K562 (cell line): ENCODE measurements at regions not wholly inside any gene's neighbourhood (a gene's known extent, or its start where the extent isn't known, plus 50 kb on each side); places are given as distances from the start of the nearest gene placed in this dataset.

Experiments used
- ATAC-seq: fragments of 200-7000 bp; cut with Tn5 transposase; 3 replicates; pipeline ENCODE4 v1.9.1; 2020; ENCODE audit warnings: moderate library complexity
- BruUV-seq: library from RNA; stranded (reverse); fragments of 400-500 nt; replicated peaks from 2 replicates; lab custom pipeline; 2021; lab: Mats Ljungman, UMichigan
- CTCF ChIA-PET: fragments of 300-600 bp; formaldehyde crosslinking; extraction: SDS; loops from one replicate; lab custom pipeline; 2021; ENCODE audit warnings: low intra/inter-chr PET ratio; lab: Yijun Ruan, JAX
- POLR2A ChIA-PET: fragments of 300-600, 350-650 bp; sonication (Branson Sonifier 250); formaldehyde crosslinking; extraction: SDS; loops from one replicate; lab custom pipeline; 2021; ENCODE audit warnings: antibody characterized with exemption, inconsistent platforms; lab: Yijun Ruan, JAX
- DNase-seq, 4 experiments: peaks; one replicate each; pipeline versions ENCODE4 v3.0.0 to v3.0.0-alpha.2; 2011 to 2018; ENCODE audit warnings: low spot score in 3 of 4, mixed read lengths in 3 of 4; ENCODE audit errors: extremely low read depth in 1 of 4
- FAIRE-seq: peaks from 2 replicates; lab custom pipeline; 2011; peaks lifted over from hg19 to GRCh38; lab: Jason Lieb, UNC
- H2AFZ ChIP-seq: 2 replicates; pipeline ENCODE4 v1.6.0; 2011; ENCODE audit warnings: low read depth, low read length, control low read depth, inconsistent platforms
- H3K27ac ChIP-seq: fragments of 200-600 bp; 3 replicates; pipeline ENCODE4 v1.8.0; 2011; ENCODE audit warnings: low read depth, mild to moderate bottlenecking, control low read depth, inconsistent platforms, low read length, moderate library complexity, mixed read lengths; ENCODE audit errors: extremely low read depth
- H3K27me3 ChIP-seq, 2 experiments: fragments of 300-600 bp in 1 of 2; 2 replicates in 1 of 2; 3 replicates in 1 of 2; pipeline versions ENCODE4 v1.6.0 to v1.8.0; 2011; ENCODE audit warnings: inconsistent platforms in 2 of 2, low read length in 2 of 2, mild to moderate bottlenecking in 1 of 2, mixed read lengths in 1 of 2, moderate library complexity in 1 of 2; ENCODE audit not compliant: control insufficient read depth in 2 of 2, insufficient read depth in 2 of 2
- H3K36me3 ChIP-seq: fragments of 300-600 bp; 3 replicates; pipeline ENCODE4 v1.8.0; 2011; ENCODE audit warnings: mild to moderate bottlenecking, low read length, inconsistent platforms; ENCODE audit not compliant: control insufficient read depth, insufficient read depth
- H3K4me1 ChIP-seq, 2 experiments: fragments of 200-600 bp in 1 of 2; replicated peaks in 1 of 2; 2 replicates in 1 of 2; 3 replicates in 1 of 2; pipeline versions ENCODE4 v1.5.1 to v1.8.0; 2011; ENCODE audit warnings: inconsistent platforms in 2 of 2, low read length in 2 of 2, mild to moderate bottlenecking in 1 of 2, mixed read lengths in 1 of 2, moderate library complexity in 1 of 2; ENCODE audit not compliant: control insufficient read depth in 2 of 2, insufficient read depth in 2 of 2
- H3K4me2 ChIP-seq: 2 replicates; pipeline ENCODE4 v1.6.1; 2011; ENCODE audit warnings: low read length, control low read depth, inconsistent platforms, mixed read lengths; ENCODE audit not compliant: insufficient read depth
- H3K4me3 ChIP-seq: fragments of 200-600 bp; sonication (generic), shearing (Covaris generic); 2 replicates; pipeline ENCODE4 v1.5.1; 2016; ENCODE audit warnings: control low read depth, inconsistent platforms
- H3K79me2 ChIP-seq: fragments of 200-600 bp; 3 replicates; pipeline ENCODE4 v1.8.0; 2011; ENCODE audit warnings: low read length, inconsistent platforms; ENCODE audit not compliant: control insufficient read depth, insufficient read depth
- H3K9ac ChIP-seq, 2 experiments: 2 replicates each; pipeline versions ENCODE4 v1.6.0 to v1.6.1; 2011; ENCODE audit warnings: low read depth in 2 of 2, low read length in 2 of 2, control low read depth in 1 of 2, inconsistent platforms in 1 of 2, mild to moderate bottlenecking in 1 of 2, mixed read lengths in 1 of 2; ENCODE audit not compliant: insufficient read depth in 1 of 2
- H3K9me1 ChIP-seq: one replicate; pipeline ENCODE4 v1.6.0; 2011; ENCODE audit warnings: inconsistent platforms, mild to moderate bottlenecking, low read length, moderate library complexity; ENCODE audit not compliant: control insufficient read depth, insufficient read depth
- H3K9me3 ChIP-seq: replicated peaks from 2 replicates; pipeline ENCODE4 v1.5.1; 2011; ENCODE audit warnings: low read depth, low read length, inconsistent platforms; ENCODE audit not compliant: control insufficient read depth, insufficient read depth
- H4K20me1 ChIP-seq: replicated peaks from 2 replicates; pipeline ENCODE4 v1.6.1; 2011; ENCODE audit warnings: low read length, inconsistent platforms, mixed read lengths; ENCODE audit not compliant: control insufficient read depth, insufficient read depth
- CHD1 ChIP-seq: fragments of 200-600 bp; sonication (generic); IDR thresholded peaks from one replicate; pipeline ENCODE4 v1.6.1; 2012; ENCODE audit warnings: mild to moderate bottlenecking, moderate library complexity, low read length, inconsistent platforms
- HDAC8 ChIP-seq: fragments of 450-650 bp; IDR thresholded peaks from 2 replicates; pipeline ENCODE4 v1.6.1; 2016; ENCODE audit warnings: mild to moderate bottlenecking, missing genetic modification characterization, moderate library complexity, missing compliant biosample characterization
- JUN ChIP-seq, 2 experiments: sonication (generic) in 1 of 2; formaldehyde crosslinking in 1 of 2; IDR thresholded peaks; 2 replicates each; pipeline versions ENCODE4 v1.6.1 to v1.8.0; 2012 to 2022; ENCODE audit warnings: borderline replicate concordance in 2 of 2, mild to moderate bottlenecking in 2 of 2, improper control_type of control experiment in 1 of 2, low read depth in 1 of 2, low read length in 1 of 2, missing genetic modification reagents in 1 of 2
- NCOA2 ChIP-seq, 2 experiments: fragments of 450-650 bp; IDR thresholded peaks; 2 replicates each; pipeline ENCODE4 v1.6.1; 2018; ENCODE audit warnings: mild to moderate bottlenecking in 2 of 2, moderate library complexity in 1 of 2; ENCODE audit not compliant: partially characterized antibody in 2 of 2
- WGBS: fragments of 100-300 bp; shearing (Covaris generic); methylation state at CpG from one replicate; pipeline ENCODE4 v1.1.6; 2016; ENCODE audit warnings: low coverage, mixed read lengths; ENCODE audit not compliant: insufficient coverage; ENCODE audit errors: missing lambda C conversion rate; 5-methylcytosine and 5-hydroxymethylcytosine counted together
- in situ Hi-C: fragments of 300-500 bp; cut with MboI; formaldehyde crosslinking; loops from 4 replicates; pipeline ENCODE4 v1.15.0; 2018; ENCODE audit warnings: inconsistent platforms, mixed read lengths
- intact Hi-C: fragments of 100-400 bp; cut with micrococcal nuclease; formaldehyde crosslinking; loops from 2 replicates; pipeline ENCODE4 v1.14.2; 2022
- TF ChIP-seq, protein P1 (sequence below): sonication (generic); formaldehyde crosslinking; IDR thresholded peaks from 2 replicates; pipeline ENCODE4 v1.8.0; 2022; ENCODE audit warnings: mild to moderate bottlenecking, missing genetic modification reagents
- TF ChIP-seq, protein P2 (sequence below): sonication (generic); formaldehyde crosslinking; IDR thresholded peaks from 2 replicates; pipeline ENCODE4 v1.8.1; 2022; ENCODE audit warnings: missing genetic modification reagents

DNA sequence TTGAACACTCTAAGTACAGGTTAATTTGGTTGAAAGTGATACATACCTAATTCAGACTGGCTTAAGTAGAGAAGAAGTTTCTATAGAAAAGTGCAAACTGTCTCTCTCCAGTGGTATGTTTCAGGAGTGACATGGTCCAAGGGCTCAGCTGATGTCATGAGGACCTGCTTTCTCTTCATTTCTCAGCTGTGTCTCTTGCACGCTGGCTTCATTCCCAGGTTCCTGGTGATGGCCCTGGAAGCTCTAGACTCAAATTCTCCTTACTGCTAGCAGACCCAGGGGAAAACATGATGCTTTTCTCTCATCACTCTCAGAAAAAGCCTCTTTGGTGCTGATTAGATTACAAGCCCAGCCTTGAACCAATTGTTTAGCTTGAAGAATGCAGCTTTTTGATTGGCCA is 211.9 kb upstream of the CLINT1 start:
- ChIA-PET CTCF (no interaction called here), POLR2A (interaction anchor here (2.2 kb wide), 1 partner anchor 10 kb away, joined by 10 read pairs; no protein-coding TSS in a partner anchor)
- no peak for FAIRE-seq
- in situ Hi-C loops (no loop called here), intact Hi-C loops (no loop called here)
- no peak overlapping the region for H2AFZ ChIP-seq
- no peaks in the 10 kb centered on the region for H3K4me1 ChIP-seq
- DNase-seq, result no peak
- no peak for ATAC-seq
- H3K27ac ChIP-seq, result no peak overlapping the region
- no peak for TF ChIP-seq JUN (IDR thresholded peaks at IDR 0.05; ENCODE audit: borderline replicate concordance, low read depth, low read length)
- TF ChIP-seq JUN (CRISPR knock-in tag; IDR thresholded peaks at IDR 0.05; ENCODE audit: borderline replicate concordance), result no peak
- TF ChIP-seq HDAC8 (tag), result no peak
- no peak for TF ChIP-seq NCOA2 (IDR thresholded peaks at IDR 0.05; ENCODE audit: partially characterized antibody in 2 of 2)
- TF ChIP-seq, protein P1, sequence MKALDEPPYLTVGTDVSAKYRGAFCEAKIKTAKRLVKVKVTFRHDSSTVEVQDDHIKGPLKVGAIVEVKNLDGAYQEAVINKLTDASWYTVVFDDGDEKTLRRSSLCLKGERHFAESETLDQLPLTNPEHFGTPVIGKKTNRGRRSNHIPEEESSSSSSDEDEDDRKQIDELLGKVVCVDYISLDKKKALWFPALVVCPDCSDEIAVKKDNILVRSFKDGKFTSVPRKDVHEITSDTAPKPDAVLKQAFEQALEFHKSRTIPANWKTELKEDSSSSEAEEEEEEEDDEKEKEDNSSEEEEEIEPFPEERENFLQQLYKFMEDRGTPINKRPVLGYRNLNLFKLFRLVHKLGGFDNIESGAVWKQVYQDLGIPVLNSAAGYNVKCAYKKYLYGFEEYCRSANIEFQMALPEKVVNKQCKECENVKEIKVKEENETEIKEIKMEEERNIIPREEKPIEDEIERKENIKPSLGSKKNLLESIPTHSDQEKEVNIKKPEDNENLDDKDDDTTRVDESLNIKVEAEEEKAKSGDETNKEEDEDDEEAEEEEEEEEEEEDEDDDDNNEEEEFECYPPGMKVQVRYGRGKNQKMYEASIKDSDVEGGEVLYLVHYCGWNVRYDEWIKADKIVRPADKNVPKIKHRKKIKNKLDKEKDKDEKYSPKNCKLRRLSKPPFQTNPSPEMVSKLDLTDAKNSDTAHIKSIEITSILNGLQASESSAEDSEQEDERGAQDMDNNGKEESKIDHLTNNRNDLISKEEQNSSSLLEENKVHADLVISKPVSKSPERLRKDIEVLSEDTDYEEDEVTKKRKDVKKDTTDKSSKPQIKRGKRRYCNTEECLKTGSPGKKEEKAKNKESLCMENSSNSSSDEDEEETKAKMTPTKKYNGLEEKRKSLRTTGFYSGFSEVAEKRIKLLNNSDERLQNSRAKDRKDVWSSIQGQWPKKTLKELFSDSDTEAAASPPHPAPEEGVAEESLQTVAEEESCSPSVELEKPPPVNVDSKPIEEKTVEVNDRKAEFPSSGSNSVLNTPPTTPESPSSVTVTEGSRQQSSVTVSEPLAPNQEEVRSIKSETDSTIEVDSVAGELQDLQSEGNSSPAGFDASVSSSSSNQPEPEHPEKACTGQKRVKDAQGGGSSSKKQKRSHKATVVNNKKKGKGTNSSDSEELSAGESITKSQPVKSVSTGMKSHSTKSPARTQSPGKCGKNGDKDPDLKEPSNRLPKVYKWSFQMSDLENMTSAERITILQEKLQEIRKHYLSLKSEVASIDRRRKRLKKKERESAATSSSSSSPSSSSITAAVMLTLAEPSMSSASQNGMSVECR (CRISPR knock-in tag), result no peak
- TF ChIP-seq, protein P2, sequence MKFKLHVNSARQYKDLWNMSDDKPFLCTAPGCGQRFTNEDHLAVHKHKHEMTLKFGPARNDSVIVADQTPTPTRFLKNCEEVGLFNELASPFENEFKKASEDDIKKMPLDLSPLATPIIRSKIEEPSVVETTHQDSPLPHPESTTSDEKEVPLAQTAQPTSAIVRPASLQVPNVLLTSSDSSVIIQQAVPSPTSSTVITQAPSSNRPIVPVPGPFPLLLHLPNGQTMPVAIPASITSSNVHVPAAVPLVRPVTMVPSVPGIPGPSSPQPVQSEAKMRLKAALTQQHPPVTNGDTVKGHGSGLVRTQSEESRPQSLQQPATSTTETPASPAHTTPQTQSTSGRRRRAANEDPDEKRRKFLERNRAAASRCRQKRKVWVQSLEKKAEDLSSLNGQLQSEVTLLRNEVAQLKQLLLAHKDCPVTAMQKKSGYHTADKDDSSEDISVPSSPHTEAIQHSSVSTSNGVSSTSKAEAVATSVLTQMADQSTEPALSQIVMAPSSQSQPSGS (CRISPR knock-in tag), result no peak
- TF ChIP-seq CHD1, result no peak
- WGBS, result 0% methylated on average over 1 of the region's 1 CpG
- H3K79me2 ChIP-seq, result no peaks in the 10 kb centered on the region
- no peaks in the 10 kb centered on the region for H3K9me1 ChIP-seq
- no peak overlapping the region for H3K4me3 ChIP-seq
- H3K36me3 ChIP-seq, result no peaks in the 10 kb centered on the region
- no TSS peak for BruUV-seq
- H4K20me1 ChIP-seq, result no peaks in the 10 kb centered on the region
- no peak overlapping the region for H3K9ac ChIP-seq
- H3K4me2 ChIP-seq, result no peak overlapping the region
- 0 out of 5 replicates have a peak, but pooled peaks cover 0 to 3% of the 10 kb centered on the region in 2 experiments for H3K27me3 ChIP-seq
- no peaks in the 10 kb centered on the region for H3K9me3 ChIP-seq
